ENCODE measurements at regions not wholly inside any gene's neighbourhood (a gene's known extent, or its start where the extent isn't known, plus 50 kb on each side); places are given as distances from the start of the nearest gene placed in this dataset.

GRCh38 chr12:90151491-90152015 lies 442.9 kb upstream of the ATP2B1 start:
- no peak for TF ChIP-seq CTCF (IDR thresholded peaks at IDR 0.05; ENCODE audit: insufficient read depth, low read depth, low read length)
- Histone ChIP-seq H3K27me3 (ENCODE audit: control insufficient read depth, insufficient read depth, low read length) (no peaks in the 10 kb centered on the region), H3K4me3 (ENCODE audit: low read depth, low read length) (no peak overlapping the region), H3K36me3 (ENCODE audit: control insufficient read depth, insufficient read depth, low read length) (no peaks in the 10 kb centered on the region)
- CTCF ChIA-PET, result interaction anchor here (0.8 to 1.4 kb wide), 3 partner anchors 9 to 444 kb away, joined by 3 read pairs; no protein-coding TSS in a partner anchor
- POLR2A ChIA-PET, result no interaction called here
- no peak for DNase-seq (ENCODE audit: low read depth)

GRCh38 chr12:90149453-90149852 lies 440.8 kb upstream of the ATP2B1 start:
- H3K27me3 ChIP-seq (ENCODE audit: control insufficient read depth, insufficient read depth, low read length), result no peaks in the 10 kb centered on the region
- no peaks in the 10 kb centered on the region for H3K36me3 ChIP-seq (ENCODE audit: control insufficient read depth, insufficient read depth, low read length)
- ChIA-PET POLR2A (no interaction called here), CTCF (interaction anchor here (0.8 kb wide), 1 partner anchor 37 kb away, joined by 3 read pairs; no protein-coding TSS in a partner anchor)
- H3K4me3 ChIP-seq (ENCODE audit: low read depth, low read length), result no peak overlapping the region
- no peak for TF ChIP-seq CTCF (IDR thresholded peaks at IDR 0.05; ENCODE audit: insufficient read depth, low read depth, low read length)
- no peak for DNase-seq (ENCODE audit: low read depth)

- no peak for TF ChIP-seq CTCF (IDR thresholded peaks at IDR 0.05; ENCODE audit: insufficient read depth, low read depth, low read length)
- Histone ChIP-seq H3K27me3 (ENCODE audit: control insufficient read depth, insufficient read depth, low read length) (no peaks in the 10 kb centered on the region), H3K4me3 (ENCODE audit: low read depth, low read length) (no peak overlapping the region), H3K36me3 (ENCODE audit: control insufficient read depth, insufficient read depth, low read length) (no peaks in the 10 kb centered on the region)
- ChIA-PET CTCF (interaction anchor here (0.6 to 1.8 kb wide), 3 partner anchors 10 to 24 kb away, joined by 3 to 4 read pairs (median 3); no protein-coding TSS in a partner anchor), POLR2A (no interaction called here)
- no peak for DNase-seq (ENCODE audit: low read depth)
Measured at GRCh38 chr12:90129366-90130030, 420.9 kb upstream of the ATP2B1 start.

- Histone ChIP-seq H3K4me3 (ENCODE audit: low read depth, low read length) (no peak overlapping the region), H3K36me3 (ENCODE audit: control insufficient read depth, insufficient read depth, low read length) (no peaks in the 10 kb centered on the region), H3K27me3 (ENCODE audit: control insufficient read depth, insufficient read depth, low read length) (no peaks in the 10 kb centered on the region)
- no peak for DNase-seq (ENCODE audit: low read depth)
- TF ChIP-seq CTCF (IDR thresholded peaks at IDR 0.05; ENCODE audit: insufficient read depth, low read depth, low read length), result no peak
- CTCF ChIA-PET, result no interaction called here
- POLR2A ChIA-PET, result no interaction called here
Measured at GRCh38 chr12:90128526-90128925, 419.9 kb upstream of the ATP2B1 start.

- POLR2A ChIA-PET, result no interaction called here
- no peak overlapping the region for H3K4me3 ChIP-seq (ENCODE audit: low read depth, low read length)
- H3K27me3 ChIP-seq (ENCODE audit: control insufficient read depth, insufficient read depth, low read length), result no peaks in the 10 kb centered on the region
- DNase-seq (ENCODE audit: low read depth), result no peak
- no peaks in the 10 kb centered on the region for H3K36me3 ChIP-seq (ENCODE audit: control insufficient read depth, insufficient read depth, low read length)
- CTCF ChIA-PET, result no interaction called here
- TF ChIP-seq CTCF (IDR thresholded peaks at IDR 0.05; ENCODE audit: insufficient read depth, low read depth, low read length), result no peak
Measured at GRCh38 chr12:90126125-90126524, 417.5 kb upstream of the ATP2B1 start.

Measured in BJ (cell line).